ENCODE measurements at regions not wholly inside any gene's neighbourhood (a gene's known extent, or its start where the extent isn't known, plus 50 kb on each side); places are given as distances from the start of the nearest gene placed in this dataset.

- no peak for DNase-seq
These were observed 61.8 kb upstream of the ETS2 start for GRCh38 chr21:38743772-38744529.

GRCh38 chr21:38744861-38745260, 60.9 kb upstream of the ETS2 start:
- DNase-seq: no peak

- no peak for DNase-seq
These were observed 57.9 kb upstream of the ETS2 start for GRCh38 chr21:38747810-38748209.

- no peak for DNase-seq
These were observed 54.2 kb upstream of the ETS2 start for GRCh38 chr21:38751379-38752050.

- DNase-seq: no peak
These were observed 53.7 kb upstream of the ETS2 start for GRCh38 chr21:38752051-38752505.

- no peak for DNase-seq
These were observed 52.6 kb upstream of the ETS2 start for GRCh38 chr21:38753114-38753513.

- DNase-seq: no peak
These were observed 52.2 kb upstream of the ETS2 start for GRCh38 chr21:38753557-38753971.
